GM19035 (cell line): ENCODE measurements at regions not wholly inside any gene's neighbourhood (a gene's known extent, or its start where the extent isn't known, plus 50 kb on each side); places are given as distances from the start of the nearest gene placed in this dataset.

Source experiments
- ATAC-seq: cut with Tn5 transposase; IDR thresholded peaks from one replicate; pipeline ENCODE4 v1.9.1; 2021; ENCODE audit not compliant: unreplicated experiment

DNA sequence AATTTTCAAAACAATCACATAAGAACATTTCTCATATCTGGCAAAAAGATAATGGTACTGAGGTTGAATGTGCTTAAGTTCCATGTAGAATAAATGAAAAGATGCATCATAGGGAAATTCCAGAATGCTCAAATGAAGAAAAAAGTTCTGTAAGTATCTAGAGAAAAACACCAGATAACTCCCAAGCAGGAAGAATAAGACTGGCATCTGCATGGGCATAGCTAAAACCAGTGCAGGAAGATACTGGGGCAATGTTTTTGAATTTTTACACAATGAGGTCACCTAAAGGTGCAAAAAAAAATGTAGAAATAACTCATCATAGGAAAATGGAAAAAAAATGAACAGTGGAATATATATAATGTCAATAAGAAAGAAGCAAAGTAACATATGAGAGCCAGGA lies 275.2 kb downstream of the BAMBI start:
- ATAC-seq, result no peak

DNA sequence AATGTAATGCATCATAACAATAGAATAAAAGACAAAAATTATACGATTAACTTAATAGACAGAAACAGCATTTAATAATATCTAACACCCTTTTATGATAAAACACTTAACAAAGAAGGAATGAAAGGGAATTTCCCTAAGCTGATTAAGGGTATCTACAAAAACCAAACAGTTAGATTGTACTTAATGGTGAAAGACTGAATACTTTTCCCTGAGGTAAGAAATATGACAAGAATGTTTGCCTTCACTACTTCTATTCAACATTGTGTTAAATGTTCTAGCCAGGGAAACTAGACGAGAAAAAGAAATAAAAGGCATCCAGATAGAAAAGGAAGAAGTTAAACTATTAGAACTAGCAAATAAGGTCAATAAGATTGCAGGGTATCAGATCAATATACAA lies 276.9 kb downstream of the BAMBI start:
- no peak for ATAC-seq

DNA sequence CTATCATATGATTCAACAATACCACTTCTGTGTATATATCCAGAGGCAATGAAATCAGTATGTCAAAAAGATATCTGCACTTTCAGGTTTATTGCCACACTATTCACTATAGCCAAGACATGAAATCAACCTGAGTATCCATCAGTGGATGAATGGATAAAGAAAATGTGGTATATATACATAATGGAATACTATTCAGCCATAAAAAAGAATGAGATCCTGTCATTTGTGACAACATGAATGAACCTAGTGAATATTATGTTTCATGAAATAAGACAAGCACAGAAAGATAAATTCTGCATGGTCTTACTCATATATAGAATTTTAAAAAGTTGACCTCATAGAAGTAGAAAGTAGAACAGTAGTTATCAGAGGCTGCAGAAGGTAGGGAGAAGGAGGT lies 281.1 kb downstream of the BAMBI start:
- no peak for ATAC-seq

DNA sequence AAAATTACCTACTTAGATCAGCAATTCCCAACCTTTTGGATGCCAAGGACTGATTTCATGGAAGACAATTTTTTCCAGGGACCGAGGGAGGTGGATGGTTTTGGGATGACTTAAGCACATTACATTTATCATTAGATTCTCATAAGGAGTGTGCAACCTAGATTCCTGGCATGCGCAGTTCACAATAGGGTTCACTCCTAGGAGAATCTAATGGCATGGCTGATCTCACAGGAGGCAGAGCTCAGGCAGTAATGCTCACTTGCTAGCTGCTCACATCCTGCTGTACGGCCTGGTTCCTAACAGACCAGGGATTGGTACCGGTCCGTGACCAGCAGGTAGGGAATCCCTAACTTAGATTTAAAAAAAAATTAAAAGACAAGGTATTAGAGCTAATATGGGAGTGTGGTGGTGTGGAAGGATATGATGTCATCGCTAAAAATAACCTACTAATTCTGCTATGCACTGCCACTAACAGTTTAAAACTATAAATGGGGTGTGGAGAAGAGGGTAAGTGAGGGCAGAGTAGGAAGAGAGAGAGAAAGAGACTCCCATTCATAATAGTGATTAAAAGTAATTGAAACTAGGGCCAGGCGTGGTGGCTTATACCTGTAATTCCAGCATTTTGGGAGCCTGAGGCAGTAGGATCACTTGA lies 282.7 kb downstream of the BAMBI start:
- no peak for ATAC-seq

DNA sequence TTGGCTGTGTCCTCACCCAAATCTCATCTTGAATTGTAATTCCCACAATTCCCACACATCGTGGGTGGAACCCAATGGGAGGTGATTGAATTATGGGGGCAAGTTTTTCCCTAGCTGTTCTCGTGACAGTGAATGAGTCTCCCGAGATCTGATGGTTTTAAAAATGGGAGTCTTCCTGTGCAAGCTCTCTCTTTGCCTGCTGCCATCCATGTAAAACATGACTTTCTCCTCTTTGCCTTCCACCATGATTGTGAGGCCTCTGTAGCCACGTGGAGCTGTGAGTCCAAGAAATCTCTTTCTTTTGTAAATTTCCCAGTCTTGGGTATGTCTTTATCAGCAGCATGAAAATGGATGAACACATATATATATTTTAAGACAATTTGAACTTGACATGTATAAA lies 285.4 kb downstream of the BAMBI start:
- ATAC-seq, result no peak

DNA sequence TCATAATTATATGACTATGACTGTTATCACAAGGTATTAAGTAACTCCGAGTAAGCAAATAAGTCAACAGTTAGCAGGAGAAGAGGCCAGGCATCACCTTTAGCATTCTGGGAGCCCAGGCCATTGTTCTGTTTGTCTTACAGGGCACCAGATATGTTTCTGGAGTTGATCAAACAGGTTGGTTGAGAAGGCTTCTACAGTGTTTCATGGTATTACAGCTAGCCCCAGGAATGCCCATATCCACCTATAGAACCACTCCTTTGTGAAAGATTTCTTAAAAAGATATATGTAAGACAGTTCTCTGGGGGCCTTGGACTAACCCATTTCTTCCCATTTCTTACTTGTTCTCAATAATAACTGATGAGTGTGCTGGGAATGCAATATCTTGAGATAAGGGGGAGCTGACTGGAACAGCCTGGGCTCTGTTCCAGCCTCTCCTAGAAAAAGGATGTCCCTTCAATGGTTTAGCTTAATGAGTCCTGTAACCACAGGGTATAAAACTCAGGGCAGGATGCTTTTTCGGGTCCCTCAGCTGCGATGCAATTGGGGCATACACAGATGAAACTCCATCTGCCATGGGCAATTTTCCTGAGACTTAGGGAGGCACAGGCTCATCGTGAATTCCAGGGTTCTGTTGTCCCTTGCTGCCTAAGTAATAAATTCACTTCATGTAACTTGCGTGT lies 286.4 kb downstream of the BAMBI start:
- no peak for ATAC-seq

DNA sequence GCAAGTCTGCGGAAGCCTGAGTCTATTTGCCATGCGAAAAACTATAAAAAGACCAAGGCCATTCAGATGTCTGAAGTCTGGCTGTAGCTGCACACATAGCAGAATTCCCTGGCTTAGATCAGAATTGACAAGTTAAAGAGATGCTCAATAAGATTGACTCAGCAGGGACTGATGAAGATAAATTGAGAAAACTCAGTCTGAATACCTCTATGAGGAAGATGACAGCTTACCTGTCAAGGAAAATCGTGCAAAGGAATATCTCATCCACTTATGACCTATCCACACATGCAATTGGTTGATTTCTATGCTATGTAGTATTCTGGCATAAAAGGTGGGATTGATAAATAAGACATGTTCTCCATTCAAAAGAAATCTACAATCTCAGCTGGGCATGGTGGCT lies 288.6 kb downstream of the BAMBI start:
- no peak for ATAC-seq

DNA sequence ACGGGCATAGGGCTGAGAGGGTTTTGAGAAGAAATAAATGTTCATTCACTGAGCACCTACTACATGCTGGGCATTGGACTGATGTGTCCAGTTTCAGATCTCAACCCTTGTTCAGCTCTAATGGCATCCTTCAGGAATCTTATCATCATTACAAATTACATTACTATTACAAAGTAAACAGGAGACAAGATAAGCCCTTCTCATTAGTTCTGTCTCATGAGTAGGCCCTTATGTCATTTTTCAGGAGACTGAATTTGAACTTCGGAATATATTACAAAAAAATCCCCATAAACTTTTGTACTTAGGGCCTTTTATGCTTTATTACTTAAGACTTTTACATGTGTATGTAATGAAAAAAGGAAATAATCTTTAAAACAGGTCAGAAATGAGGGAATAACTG lies 289.7 kb downstream of the BAMBI start:
- ATAC-seq, result no peak

DNA sequence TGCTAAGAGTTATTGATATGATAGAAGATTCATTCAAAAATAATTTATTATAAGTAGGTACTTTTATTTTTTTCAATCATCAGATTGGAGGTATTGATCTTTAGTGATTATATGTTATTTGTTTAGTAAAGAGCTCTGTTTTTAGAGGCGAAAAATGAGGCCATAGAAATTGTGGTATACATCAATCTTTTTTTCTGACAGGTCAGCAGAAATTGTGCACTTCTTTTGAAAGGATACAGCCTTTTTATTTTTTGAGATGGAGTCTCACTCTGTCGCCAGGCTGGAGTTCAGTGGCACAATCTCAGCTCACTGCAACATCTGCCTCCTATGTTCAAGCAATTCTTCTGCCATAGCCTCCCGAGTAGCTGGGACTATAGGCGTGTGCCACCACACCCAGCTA lies 292.1 kb downstream of the BAMBI start:
- no peak for ATAC-seq

DNA sequence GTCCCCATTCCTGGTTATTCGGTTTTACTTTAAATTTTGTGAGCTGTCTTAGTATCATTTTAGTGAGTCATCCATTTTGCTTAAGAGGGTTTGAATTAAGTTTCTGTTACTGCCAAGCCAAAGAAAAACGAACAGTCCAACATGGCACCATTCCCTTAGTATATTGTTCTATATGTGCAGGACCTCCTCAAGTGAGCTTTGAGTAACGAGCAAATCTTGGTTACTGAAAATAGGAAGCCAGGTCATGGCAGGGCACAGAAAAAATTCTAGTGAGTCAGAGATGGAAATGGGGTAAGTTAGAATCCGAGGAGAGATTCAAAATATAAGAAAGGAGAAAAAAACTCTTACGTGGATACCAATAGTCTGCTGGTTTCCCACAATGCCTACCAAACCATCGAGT lies 292.9 kb downstream of the BAMBI start:
- no peak for ATAC-seq

DNA sequence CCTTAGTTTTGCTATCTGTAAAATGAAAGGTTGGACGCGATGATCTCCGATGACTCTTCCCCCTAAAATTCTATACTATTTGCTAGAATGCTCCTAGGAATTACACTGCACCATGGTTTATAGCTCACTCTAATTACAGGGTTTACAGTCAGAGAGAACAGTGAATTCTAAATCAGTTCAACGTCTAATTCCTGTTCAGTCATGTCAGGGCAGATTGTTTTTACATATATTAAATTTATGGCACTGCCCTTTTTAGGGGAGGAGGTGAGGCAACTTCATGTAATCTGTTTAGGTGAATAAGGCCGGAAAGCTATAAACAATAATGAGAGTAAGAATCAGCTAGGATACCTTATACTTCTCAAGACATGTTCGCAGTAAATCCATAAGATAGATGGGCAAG lies 293.9 kb downstream of the BAMBI start:
- no peak for ATAC-seq

DNA sequence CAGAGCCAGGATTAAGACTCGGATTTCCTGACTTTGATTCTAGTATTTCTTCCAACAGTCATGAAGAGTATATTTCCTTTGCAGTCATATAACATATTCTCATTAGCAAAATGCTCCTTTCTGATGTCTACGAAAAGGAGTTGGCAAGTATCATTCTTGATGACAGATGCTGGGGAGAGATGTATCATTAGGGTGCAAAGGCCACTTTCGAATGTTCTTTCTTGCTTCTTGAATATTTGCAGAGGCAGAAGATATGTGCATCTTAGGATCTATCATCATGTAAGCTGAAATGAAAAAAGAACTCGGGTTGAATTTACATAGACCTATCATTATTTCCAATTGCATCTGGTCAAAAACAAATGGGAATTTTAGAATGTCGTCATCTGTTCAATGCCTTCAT lies 294.4 kb downstream of the BAMBI start:
- no peak for ATAC-seq

DNA sequence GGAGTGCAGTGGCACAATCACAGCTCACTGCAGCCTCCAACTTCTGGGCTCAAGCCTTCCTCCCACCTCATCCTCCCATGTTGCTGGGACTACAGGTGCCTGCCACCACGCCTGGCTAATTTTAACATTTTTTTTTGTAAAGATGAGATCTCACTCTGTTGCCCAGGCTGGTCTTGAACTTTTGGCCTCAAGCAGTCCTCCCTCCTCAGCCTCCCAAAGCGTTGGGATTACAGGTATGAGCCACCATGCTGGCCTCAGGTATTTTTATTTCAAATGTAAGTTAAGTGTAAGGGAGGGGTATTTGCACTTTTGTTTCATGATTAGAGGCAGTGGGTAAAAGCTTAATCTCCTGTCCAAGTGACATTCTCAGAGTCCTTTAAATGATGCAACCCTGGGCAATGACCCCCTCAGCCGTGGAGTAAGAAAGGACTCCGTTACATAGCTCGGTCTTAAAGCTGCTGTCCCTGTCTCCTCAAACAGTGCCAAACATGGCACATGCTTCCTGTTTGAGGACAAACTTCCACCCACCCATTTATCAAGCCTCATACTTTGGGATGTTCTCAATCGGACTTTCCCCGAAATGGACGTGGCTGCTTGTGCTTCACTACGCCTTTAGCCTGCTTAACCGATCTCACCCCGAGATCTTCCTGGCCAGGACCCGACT lies 296.1 kb downstream of the BAMBI start:
- no peak for ATAC-seq

DNA sequence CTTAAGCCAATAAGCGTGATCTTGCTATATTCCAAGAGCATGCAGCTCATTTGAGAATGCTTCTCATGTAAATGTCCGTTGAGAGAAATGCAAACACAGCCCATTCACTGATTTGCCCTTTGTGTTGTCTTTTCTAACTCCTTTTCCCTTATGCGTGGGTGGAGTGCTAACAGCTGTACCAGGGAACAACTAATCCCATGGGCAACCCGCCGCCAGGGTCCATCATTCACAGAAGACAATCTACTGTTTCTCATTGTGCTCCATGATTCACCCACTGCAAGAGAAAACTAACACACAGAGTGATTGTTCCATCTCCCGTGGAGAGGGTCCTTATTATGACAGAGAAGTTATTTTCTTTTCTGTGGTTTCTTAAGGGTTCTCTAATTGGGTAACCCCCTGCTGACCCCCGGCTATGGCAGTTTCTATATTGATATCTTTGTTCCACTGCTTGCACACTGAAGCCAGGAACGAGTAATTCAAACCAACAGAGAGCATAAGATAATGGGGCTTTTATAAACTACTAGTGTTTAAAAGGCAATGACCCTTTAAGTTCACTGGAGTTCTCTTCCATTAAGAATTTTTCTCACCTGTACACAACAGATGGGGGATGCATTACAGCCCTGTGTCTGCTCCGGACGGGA lies 298.7 kb downstream of the BAMBI start:
- ATAC-seq, result no peak

DNA sequence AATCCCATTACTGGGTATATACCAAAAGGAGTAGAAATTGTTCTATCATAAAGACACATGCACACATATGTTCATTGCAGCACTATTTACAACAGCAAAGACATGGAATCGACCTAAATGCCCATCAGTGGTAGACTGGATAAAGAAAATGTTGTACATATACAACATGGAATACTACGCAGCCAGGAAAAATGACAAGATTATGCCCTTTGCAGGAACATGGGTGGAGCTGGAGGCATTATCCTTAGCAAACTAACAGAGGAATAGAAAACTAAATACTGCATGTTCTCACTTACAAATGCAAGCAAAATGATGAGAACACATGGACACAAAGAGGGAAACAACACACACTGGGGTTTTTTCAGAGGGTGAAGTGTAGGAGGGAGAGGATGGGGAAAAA lies 300.2 kb downstream of the BAMBI start:
- ATAC-seq, result no peak

DNA sequence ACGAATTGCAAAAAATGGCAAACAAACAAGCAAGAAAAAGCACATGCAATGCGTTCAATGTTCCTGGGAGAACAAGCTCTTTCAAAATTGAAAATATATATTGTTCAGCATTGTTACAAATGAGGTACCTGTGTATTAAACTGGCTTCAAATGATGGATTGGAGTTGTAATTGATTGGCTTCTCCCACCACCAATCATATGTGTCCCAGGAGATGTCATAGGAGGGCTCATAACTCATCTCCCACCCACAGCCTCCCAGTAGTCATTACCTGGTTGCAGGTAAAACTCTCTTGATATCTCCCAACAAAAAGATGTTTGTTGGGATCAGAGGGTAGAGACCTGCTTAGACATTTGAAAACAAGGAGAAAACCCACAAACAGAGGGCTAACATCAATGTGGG lies 302.9 kb downstream of the BAMBI start:
- no peak for ATAC-seq

DNA sequence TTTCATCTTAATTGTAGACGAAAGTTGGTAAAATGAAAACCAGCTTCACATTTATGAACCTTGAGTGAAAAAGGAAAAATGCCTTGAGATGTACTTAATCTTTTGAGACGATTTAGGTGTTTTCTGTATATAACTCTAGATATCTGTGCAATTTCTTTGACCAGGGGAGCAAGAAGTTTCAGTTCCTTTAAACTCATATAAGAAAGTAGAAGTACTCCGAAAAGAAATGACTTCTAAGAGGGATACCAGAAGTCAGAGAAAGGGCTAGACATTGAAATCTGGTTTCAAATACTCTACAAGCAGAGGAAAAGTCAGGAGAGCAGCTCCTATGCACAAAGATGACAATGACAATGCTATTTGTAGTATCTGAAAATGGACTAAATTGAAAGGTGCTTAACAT lies 303.7 kb downstream of the BAMBI start:
- ATAC-seq, result no peak

DNA sequence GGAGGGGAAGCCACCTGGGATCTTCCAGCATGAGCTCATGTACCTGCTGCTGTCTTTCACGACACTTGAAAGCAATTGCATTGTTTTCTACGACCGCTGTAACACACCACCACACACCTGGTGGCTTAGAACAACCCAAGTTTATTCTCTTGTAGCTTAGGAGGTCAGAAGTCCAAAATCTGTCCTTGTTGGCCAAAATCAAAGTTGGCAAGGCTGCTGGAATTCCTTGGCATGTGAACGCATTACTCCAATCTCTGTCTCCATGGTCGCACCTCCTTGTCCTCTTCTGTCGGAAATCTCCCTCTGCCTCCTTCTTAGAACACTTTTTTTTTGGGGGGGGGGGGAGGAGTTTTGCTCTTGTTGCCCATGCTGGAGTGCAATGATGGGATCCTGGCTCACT lies 305.7 kb downstream of the BAMBI start:
- no peak for ATAC-seq

DNA sequence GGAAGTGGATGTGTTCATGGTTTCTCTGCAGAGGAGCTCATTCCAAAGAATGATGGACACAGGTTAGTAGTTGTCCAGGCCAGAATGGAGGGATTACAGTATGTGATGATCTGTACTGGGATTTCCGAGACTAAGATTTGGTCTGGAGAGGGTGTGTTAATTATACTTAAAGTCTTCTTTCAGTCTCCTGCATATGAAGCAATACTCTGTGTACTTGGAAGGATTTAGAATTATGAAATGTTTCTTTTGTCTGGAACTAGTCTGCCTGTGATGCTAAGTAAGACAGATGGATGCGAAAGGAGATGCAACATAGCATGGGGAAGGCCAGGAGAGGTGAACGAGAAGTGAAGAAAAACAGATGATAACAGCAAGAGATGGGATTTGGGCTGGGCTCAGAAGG lies 305.1 kb upstream of the LYZL1 start:
- ATAC-seq, result no peak

DNA sequence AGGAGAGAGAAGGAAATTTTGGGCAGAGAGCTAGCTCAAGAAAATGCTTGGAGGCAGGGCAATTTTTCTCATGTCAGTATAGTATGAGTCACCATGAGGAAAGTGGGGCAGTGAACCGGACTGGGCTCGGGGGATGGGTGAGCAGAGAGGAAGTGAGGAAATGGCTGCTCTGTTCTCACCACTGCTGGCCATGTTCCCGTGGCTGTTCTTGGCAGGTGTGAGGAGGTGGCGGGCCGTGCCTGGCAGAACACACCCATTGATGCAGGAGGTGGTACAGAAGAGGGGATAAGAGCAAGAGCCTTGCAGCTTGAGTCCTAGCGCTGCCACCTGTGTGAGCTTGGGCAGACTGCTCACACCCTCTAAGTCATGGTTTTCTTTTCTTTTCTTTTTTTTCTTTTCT lies 304.4 kb upstream of the LYZL1 start:
- ATAC-seq, result no peak

DNA sequence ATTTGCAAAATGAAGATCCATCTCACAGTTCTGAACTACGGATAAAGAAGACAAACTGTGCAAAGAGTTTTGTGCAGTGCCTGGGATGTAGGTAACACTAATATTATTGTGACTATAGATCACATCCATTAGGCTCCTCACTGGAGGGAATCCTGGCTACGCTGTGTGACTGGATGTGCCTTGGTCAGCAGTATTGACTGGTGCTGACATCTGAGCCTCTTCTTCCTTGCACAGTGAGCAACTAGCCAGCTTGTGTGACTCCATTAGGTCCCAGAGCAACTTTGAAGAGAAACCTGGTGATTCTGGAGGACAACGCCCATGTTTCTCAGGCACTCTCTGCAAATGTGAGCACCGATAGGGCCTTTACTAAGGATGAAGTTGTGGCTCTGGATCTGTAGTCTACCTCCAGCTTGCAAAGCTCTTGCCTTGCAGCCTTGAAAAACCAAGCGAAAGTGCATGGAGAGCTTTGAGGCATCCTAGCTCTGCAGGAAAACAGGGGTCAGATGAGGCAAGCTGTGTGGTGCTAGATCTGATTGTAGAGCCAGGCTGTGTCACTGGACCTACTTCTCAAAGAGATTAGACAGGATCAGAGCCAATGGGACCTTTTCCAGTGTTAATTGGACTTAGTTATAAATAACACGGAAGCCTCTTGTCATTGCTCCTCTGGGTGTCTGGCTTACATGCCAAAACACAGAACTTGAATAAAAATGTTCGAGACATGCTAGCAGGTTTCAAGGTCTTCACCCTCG lies 303.6 kb upstream of the LYZL1 start:
- no peak for ATAC-seq
